COLO668 (cell line): ENCODE measurements at regions not wholly inside any gene's neighbourhood (a gene's known extent, or its start where the extent isn't known, plus 50 kb on each side); places are given as distances from the start of the nearest gene placed in this dataset.
"Not testable (repeated sequence)": the region's sequence is repeated elsewhere in the genome, so short reads cannot be mapped to it uniquely, and the experiment has no call there.

ENCODE experiments used
- DNase-seq: peaks from one replicate; lab custom pipeline; 2025; ENCODE audit not compliant: unreplicated experiment; lab: John Stamatoyannopoulos, UW

GRCh38 chr2:59398081-59398480 lies 1155.4 kb downstream of the BCL11A start:
- no peak for DNase-seq

DNA sequence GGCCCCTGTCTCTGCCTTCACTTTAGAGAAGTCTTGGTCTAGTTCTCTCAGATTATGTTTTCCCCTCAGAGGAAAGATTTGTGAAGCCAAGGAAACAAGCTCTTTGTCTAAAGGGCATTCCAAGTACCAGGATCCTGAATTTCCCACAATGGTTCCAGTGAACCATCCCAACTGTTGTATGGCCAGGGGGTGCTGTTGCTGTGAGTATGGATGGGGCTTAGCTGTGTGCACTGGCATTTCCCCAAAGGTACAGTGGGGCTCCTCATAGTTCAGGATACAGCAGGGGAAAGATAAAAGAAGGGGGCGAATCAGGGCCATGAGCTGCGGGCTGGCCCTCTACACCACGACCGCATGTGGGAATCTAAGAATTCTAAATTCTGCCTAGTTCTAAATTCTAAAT lies 1154.0 kb upstream of the FANCL start:
- no peak for DNase-seq

DNA sequence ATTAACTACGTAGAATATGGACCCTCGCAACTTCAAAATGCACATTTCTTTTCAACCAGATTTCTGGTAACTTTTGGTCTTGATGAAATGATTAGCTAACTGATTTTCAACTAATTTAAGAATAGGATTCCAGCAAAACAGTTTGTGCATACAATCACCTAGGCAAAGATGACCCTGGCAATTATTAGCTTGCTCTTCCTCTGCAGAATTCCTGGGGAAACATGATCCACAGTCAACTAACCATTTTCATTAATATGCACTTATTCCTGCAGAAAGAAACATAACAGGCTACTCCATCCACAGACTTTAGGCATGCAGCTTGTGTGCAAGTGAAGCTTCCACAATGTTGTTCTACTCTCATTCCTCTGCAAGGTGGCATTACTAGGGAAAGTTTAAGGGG lies 1150.8 kb upstream of the FANCL start:
- no peak for DNase-seq

GRCh38 chr2:59390581-59390980 lies 1149.5 kb upstream of the FANCL start:
- no peak for DNase-seq

DNA sequence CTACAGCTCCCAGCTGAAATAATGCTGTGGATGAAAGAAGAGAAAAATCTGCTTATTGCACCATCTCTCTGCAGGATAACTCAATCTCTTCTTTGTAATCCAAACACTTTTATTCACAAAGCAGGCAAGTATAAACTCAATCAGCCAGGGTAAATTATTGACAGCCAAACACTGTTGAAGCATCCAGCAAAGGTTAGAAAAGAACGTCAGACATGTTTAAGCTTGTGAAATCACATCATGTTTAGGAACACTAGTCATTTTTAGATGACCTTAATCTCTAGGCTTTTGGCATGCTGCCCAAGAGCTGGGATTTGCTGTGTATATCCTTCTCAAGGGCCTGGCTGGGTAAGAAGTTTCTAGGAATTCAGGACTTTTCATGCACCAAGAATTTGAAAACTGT lies 1148.1 kb upstream of the FANCL start:
- peak; percentile 10 for DNase-seq

GRCh38 chr2:59385971-59386370 lies 1144.8 kb upstream of the FANCL start:
- no peak for DNase-seq

DNA sequence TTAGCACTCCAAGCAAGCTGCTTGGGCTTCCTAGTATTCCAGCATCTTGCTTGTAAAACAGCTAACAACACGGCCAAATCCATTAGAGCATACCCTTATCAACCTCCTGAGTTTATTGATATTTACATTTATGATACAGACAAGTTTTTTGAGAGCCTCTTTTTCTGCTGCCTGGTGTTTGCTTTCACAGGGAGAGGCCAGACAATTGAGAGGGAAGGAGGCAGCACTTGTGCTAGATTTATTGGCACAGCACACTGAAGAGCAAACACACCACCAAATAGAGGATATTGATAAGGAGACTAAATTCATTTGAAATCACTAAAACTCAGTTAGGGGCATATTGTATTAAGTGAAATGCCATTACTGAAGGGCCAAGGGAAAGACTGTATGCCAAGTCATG lies 1142.3 kb upstream of the FANCL start:
- peak; percentile 30 for DNase-seq

- no peak for DNase-seq
Observed at GRCh38 chr2:59378127-59378526, 1137.0 kb upstream of the FANCL start.

- no peak for DNase-seq
Observed at GRCh38 chr2:59366288-59366687, 1125.2 kb upstream of the FANCL start.

- DNase-seq = no peak
Observed at GRCh38 chr2:59354498-59354897, 1113.4 kb upstream of the FANCL start.

- DNase-seq = no peak
Observed at GRCh38 chr2:59353306-59353921, 1112.3 kb upstream of the FANCL start.

GRCh38 chr2:59342166-59342565 lies 1101.0 kb upstream of the FANCL start:
- no peak for DNase-seq

DNA sequence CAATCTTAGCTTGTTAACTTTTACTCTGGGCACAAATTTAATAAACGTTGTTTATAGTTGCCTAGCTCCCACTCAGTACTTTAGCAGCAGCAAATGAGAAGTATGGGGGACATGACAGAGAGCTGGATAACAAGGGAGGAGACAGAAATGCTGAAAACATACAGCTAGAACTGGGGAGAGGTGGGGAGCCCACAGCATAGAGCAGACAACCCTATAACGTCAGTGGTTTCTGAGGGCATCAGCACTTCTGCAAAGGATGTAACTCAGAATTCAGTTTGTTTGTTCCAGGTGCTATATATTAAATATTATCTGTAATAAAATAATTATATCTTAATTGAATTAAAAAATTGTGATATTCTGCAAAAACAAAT lies 1098.7 kb upstream of the FANCL start:
- DNase-seq = no peak

GRCh38 chr2:59339121-59339836 lies 1098.2 kb upstream of the FANCL start:
- DNase-seq = no peak

DNA sequence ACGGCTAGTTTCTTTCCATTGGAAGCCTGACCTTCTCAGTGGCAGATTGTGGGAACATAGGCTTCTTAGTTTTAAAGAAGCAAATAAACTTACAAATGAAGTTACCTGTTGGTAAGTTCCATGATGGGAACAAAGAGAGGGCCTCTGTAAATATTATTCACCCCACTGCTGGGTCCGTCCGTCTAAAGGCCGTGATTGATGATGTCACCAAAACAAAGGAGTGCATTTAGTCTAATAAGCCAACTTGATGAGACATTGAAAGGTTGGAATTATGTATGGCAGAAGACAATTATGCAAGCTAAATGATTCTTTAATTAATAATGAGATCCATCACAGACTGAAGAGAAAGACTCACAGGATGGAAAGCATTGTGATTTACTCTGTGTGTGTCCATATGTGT lies 1091.9 kb upstream of the FANCL start:
- no peak for DNase-seq

GRCh38 chr2:59326581-59327365 lies 1085.6 kb upstream of the FANCL start:
- DNase-seq = not testable (repeated sequence)

DNA sequence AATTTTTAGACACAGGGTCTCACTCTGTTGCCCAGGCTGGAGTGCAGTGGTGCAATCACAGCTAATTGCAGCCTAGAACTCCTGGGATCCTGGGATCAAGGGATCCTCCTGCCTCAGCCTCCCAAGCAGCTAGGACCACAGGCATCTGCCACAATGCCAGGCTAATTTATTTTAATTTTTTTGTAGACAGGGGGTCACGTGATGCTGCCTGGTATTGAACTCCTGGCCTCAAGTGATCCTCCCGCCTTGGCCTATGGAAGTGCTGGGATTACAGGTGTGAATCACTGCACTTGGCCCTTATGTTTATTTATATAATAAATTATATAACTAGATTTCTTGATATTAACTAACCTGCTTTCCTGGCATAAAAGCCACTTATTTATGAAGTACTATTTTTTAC lies 1081.7 kb upstream of the FANCL start:
- no peak for DNase-seq

GRCh38 chr2:59322005-59322404 lies 1080.9 kb upstream of the FANCL start:
- DNase-seq = no peak

GRCh38 chr2:59314031-59314766 lies 1073.1 kb upstream of the FANCL start:
- no peak for DNase-seq

- no peak for DNase-seq
Observed at GRCh38 chr2:59312967-59313940, 1072.1 kb upstream of the FANCL start.
